Upper lobe of left lung (tissue), 4 donors: ENCODE measurements at regions not wholly inside any gene's neighbourhood (a gene's known extent, or its start where the extent isn't known, plus 50 kb on each side); places are given as distances from the start of the nearest gene placed in this dataset.

Source experiments
- CTCF ChIP-seq, 6 experiments: fragments of 450-650 bp in 4 of 6; fragments of 200-600 bp in 2 of 6; sonication (generic) in 2 of 6; IDR thresholded peaks; one replicate each; pipeline ENCODE4 v1.5.1; 2016 to 2019; ENCODE audit warnings: antibody characterized with exemption in 6 of 6
- POLR2A ChIP-seq, 4 donors: fragments of 450-650 bp; IDR thresholded peaks; one replicate each; pipeline ENCODE4 v1.5.1; 2016 to 2017; ENCODE audit warnings: antibody characterized with exemption in 4 of 4, mild to moderate bottlenecking in 2 of 4
- POLR2AphosphoS5 ChIP-seq, 2 donors: sonication (generic); formaldehyde crosslinking; IDR thresholded peaks; one replicate each; pipeline ENCODE4 v1.5.1; 2017; ENCODE audit warnings: antibody characterized with exemption in 2 of 2

GRCh38 chr14:32018391-32019092 lies 58.6 kb upstream of the ARHGAP5 start:
- TF ChIP-seq CTCF (IDR thresholded peaks at IDR 0.05): no peak
- no peak for TF ChIP-seq POLR2A (IDR thresholded peaks at IDR 0.05)
- no peak for TF ChIP-seq POLR2AphosphoS5 (IDR thresholded peaks at IDR 0.05)
